ENCODE measurements at regions not wholly inside any gene's neighbourhood (a gene's known extent, or its start where the extent isn't known, plus 50 kb on each side); places are given as distances from the start of the nearest gene placed in this dataset.

- no peak for TF ChIP-seq ZNF565 (CRISPR knock-in tag; conservative IDR thresholded peaks at IDR 0.05; ENCODE audit: low read depth)
- TF ChIP-seq CREB5 (CRISPR knock-in tag; IDR thresholded peaks at IDR 0.05; ENCODE audit: low read depth) = no peak
- no peak for TF ChIP-seq TOX (CRISPR knock-in tag; IDR thresholded peaks at IDR 0.05; ENCODE audit: borderline replicate concordance)
Observed at GRCh38 chr3:63135367-63135766, 142.7 kb upstream of the SYNPR start.
